ENCODE measurements at regions not wholly inside any gene's neighbourhood (a gene's known extent, or its start where the extent isn't known, plus 50 kb on each side); places are given as distances from the start of the nearest gene placed in this dataset.

DNA sequence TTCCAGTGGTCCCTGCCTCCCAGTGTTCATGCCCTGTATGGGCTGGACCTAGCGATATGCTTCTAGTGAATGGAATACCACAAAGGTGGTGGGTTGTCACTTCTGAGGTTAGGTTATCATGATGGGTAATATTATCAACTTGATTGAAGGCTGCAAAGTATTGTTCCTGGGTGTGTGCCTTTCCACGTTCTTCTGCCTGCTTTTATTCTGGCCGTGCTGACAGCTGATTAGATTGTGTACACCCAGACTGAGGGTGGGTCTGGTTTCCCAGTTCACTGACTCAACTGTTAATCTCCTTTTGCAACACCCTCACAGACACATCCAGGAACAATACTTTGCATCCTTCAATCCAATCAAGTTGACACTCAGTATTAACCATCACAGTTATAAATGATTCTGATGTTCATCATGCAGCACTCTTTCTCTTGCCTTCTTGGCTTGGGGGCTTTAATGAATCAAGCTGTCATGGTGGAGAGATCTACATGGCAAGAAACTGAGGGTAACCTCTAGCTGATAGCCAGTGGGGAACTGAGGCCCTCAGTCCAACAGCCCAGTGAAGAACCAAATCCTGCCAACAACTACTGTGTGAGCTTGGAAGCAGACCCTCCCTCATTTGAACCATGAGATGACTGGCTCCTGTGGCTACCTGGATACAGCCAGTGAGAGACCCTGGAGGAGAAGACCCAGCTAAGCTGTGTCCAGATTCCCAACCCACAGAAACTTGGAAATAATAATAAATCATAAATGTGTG, 63.0 kb upstream of the CELF4 start:
- no peak for DNase-seq (ENCODE audit: low read depth in 3 of 3)

DNA sequence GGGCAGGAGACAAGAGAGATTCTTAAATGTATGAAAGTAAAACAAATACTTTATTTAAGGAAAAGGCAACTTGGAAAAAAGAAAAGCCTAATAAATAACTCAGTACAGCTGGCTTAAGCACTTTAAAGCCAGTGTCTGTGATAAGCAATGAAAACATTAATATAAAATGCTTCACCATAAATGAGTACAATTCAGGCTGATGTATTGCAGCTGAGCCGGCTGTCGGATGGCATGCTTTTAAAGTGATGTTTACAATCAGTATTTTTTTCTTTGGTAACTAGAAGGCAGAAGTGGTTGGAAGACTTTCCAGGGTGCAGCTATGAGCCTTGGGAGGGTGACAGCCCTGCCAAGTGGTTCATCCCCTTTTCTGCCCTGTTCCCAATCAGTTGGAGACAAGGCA, 58.7 kb upstream of the CELF4 start:
- no peak for DNase-seq (ENCODE audit: low read depth in 3 of 3)

DNA sequence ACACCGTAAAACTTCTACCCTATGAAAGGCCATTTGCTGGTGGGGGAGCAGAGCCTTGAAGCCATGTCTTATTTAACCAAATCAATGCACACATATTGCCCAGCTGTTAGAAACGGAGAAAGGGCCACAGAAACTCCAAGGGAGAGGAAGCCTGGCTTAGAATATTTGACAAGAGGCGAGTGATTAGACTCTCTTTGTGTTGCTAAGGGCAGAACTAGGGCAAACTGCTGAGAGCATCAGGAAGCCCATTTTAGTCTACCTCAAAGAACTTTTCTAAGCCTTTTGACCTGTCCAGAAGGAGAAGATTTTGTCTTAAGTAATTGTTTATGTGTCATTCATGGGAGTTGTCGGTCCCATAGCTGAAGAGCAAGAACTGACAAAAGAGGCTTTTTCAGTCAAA, 54.4 kb upstream of the CELF4 start:
- no peak for DNase-seq (ENCODE audit: low read depth in 3 of 3)

DNA sequence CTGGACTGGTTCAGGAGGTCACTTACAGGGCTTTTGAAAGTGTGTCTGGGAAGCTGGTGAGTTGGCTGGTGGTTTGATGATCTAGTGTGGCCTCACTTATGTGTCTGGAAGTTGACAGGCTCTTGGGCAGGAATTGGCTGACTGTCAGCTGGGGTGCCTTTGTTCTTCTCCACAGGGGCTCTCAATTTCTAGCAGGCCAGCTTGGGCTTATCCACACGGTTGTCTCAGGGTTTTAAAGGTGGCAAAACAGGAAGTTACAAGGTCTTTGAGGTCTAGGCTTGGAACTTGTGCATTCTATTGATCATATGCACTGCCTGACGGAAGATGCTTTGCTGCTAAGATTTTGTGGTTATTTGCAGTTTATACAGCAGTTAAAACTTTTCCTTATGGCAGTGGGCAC, 52.0 kb upstream of the CELF4 start:
- DNase-seq (ENCODE audit: low read depth in 3 of 3): no peak

All from stimulated activated CD4-positive, alpha-beta T cell treated with anti-CD3 and anti-CD28 coated beads, TNF-alpha, amount 100 ng/mL, for 48 hours (primary cell).